Left lung (tissue), 4 donors: ENCODE measurements at regions not wholly inside any gene's neighbourhood (a gene's known extent, or its start where the extent isn't known, plus 50 kb on each side); places are given as distances from the start of the nearest gene placed in this dataset.
"Not testable (repeated sequence)": the region's sequence is repeated elsewhere in the genome, so short reads cannot be mapped to it uniquely, and the experiment has no call there.

ENCODE experiments used
- ATAC-seq: fragments of 200-7000 bp; cut with Tn5 transposase; one replicate; pipeline ENCODE4 v1.9.1; 2020; ENCODE audit warnings: moderate library complexity
- DNase-seq, 4 donors: peaks; one replicate each; pipeline ENCODE4 v3.0.0-alpha.2; 2013 to 2020
- H3K27ac ChIP-seq, 2 donors: fragments of 200-600 bp; sonication (generic) in 1 of 2; one replicate each; pipeline versions ENCODE4 v1.5.0 to v1.8.0; 2020 to 2021
- H3K27me3 ChIP-seq, 2 donors: fragments of 200-600 bp; sonication (generic) in 1 of 2; one replicate each; pipeline versions ENCODE4 v1.5.0 to v1.8.0; 2020 to 2021
- H3K36me3 ChIP-seq, 2 donors: fragments of 200-600 bp; sonication (generic) in 1 of 2; one replicate each; pipeline versions ENCODE4 v1.5.0 to v1.8.0; 2020 to 2021
- H3K4me1 ChIP-seq, 2 donors: fragments of 200-600 bp; one replicate each; pipeline ENCODE4 v1.8.0; 2021
- H3K4me3 ChIP-seq, 2 donors: fragments of 200-600 bp; sonication (generic) in 1 of 2; one replicate each; pipeline versions ENCODE4 v1.5.0 to v1.8.0; 2020 to 2021; ENCODE audit warnings: mild to moderate bottlenecking in 1 of 2
- H3K9me3 ChIP-seq, 2 donors: fragments of 200-600 bp; sonication (generic) in 1 of 2; one replicate each; pipeline versions ENCODE4 v1.5.0 to v1.8.0; 2020 to 2021
- CTCF ChIP-seq, 2 donors: fragments of 200-600 bp; sonication (generic) in 1 of 2; IDR thresholded peaks; one replicate each; pipeline versions ENCODE4 v1.5.0 to v1.8.0; 2021; ENCODE audit warnings: antibody characterized with exemption in 2 of 2
- intact Hi-C, 2 donors: fragments of 100-400 bp; cut with DNase I; formaldehyde crosslinking; loops; one replicate each; pipeline versions ENCODE4 v1.11.2 to v1.14.2; 2022
- donor health status: DM: no; HTN: yes; CAD: no.
- donor health status: DM: no; HTN: no; CAD: no.

GRCh38 chr11:23205156-23205871 lies 345.0 kb upstream of the CCDC179 start:
- no peak overlapping the region for H3K27ac ChIP-seq
- H3K9me3 ChIP-seq, result peaks cover 0 to 19% of the 10 kb centered on the region in 2 donors
- ATAC-seq (no peak), DNase-seq (no peak)
- intact Hi-C loops, result no loop called here
- no peaks in the 10 kb centered on the region for H3K4me1 ChIP-seq
- TF ChIP-seq CTCF (IDR thresholded peaks at IDR 0.05), result no peak
- H3K36me3 ChIP-seq, result no peaks in the 10 kb centered on the region
- H3K4me3 ChIP-seq, result no peak overlapping the region
- H3K27me3 ChIP-seq, result no peaks in the 10 kb centered on the region

GRCh38 chr11:23206741-23207336 lies 346.6 kb upstream of the CCDC179 start:
- intact Hi-C loops, result no loop called here

GRCh38 chr11:23211221-23211620 lies 350.9 kb upstream of the CCDC179 start:
- TF ChIP-seq CTCF (IDR thresholded peaks at IDR 0.05), result no peak
- DNase-seq (no peak), ATAC-seq (no peak)
- Histone ChIP-seq H3K27ac (no peak overlapping the region), H3K4me1 (no peaks in the 10 kb centered on the region), H3K36me3 (no peaks in the 10 kb centered on the region), H3K9me3 (no peaks in the 10 kb centered on the region), H3K27me3 (no peaks in the 10 kb centered on the region), H3K4me3 (no peak overlapping the region)
- intact Hi-C loops, result no loop called here

More at GRCh38 chr11:23206741-23207336, 346.6 kb upstream of the CCDC179 start:
- Histone ChIP-seq H3K27ac (no peak overlapping the region), H3K9me3 (peaks cover 0 to 18% of the 10 kb centered on the region in 2 donors), H3K36me3 (no peaks in the 10 kb centered on the region), H3K4me1 (no peaks in the 10 kb centered on the region), H3K27me3 (no peaks in the 10 kb centered on the region), H3K4me3 (no peak overlapping the region)
- DNase-seq, result no peak
- ATAC-seq, result no peak
- TF ChIP-seq CTCF (IDR thresholded peaks at IDR 0.05), result no peak

GRCh38 chr11:23212807-23213206 lies 352.5 kb upstream of the CCDC179 start:
- no peak for TF ChIP-seq CTCF (IDR thresholded peaks at IDR 0.05)
- H3K27ac ChIP-seq, result no peak overlapping the region
- ATAC-seq, result no peak
- no peaks in the 10 kb centered on the region for H3K4me1 ChIP-seq
- peaks cover 0 to 3% of the 10 kb centered on the region in 2 donors for H3K9me3 ChIP-seq
- no peak overlapping the region for H3K4me3 ChIP-seq
- no peak for DNase-seq
- intact Hi-C loops, result no loop called here
- no peaks in the 10 kb centered on the region for H3K27me3 ChIP-seq
- H3K36me3 ChIP-seq, result no peaks in the 10 kb centered on the region

- Histone ChIP-seq H3K27me3 (no peaks in the 10 kb centered on the region), H3K36me3 (no peaks in the 10 kb centered on the region), H3K9me3 (peaks cover 0 to 3% of the 10 kb centered on the region in 2 donors), H3K4me1 (no peaks in the 10 kb centered on the region), H3K4me3 (no peak overlapping the region), H3K27ac (no peak overlapping the region)
- intact Hi-C loops, result no loop called here
- TF ChIP-seq CTCF (IDR thresholded peaks at IDR 0.05), result no peak
- DNase-seq (peak in 1 of 4 donors; percentile 41), ATAC-seq (no peak)
Measured at GRCh38 chr11:23217072-23217471, 356.8 kb upstream of the CCDC179 start.

- H3K4me3 ChIP-seq, H3K4me1 ChIP-seq, H3K36me3 ChIP-seq, DNase-seq, H3K9me3 ChIP-seq, intact Hi-C loops, H3K27ac ChIP-seq, ATAC-seq, H3K27me3 ChIP-seq: not testable (repeated sequence)
Measured at GRCh38 chr11:23220086-23220485, 359.8 kb upstream of the CCDC179 start.
